Muscle of arm (tissue), 1 donor: ENCODE measurements at regions not wholly inside any gene's neighbourhood (a gene's known extent, or its start where the extent isn't known, plus 50 kb on each side); places are given as distances from the start of the nearest gene placed in this dataset.

Source experiments
- DNase-seq: peaks from one replicate; pipeline ENCODE4 v3.0.0-alpha.2; 2013

- no peak for DNase-seq
These were observed 181.5 kb downstream of the USP12 start for GRCh38 chr13:26989957-26990713.

GRCh38 chr13:26989261-26989956 is 182.2 kb downstream of the USP12 start:
- no peak for DNase-seq

GRCh38 chr13:26988059-26988769 is 183.4 kb downstream of the USP12 start:
- DNase-seq = no peak

- DNase-seq = no peak
These were observed 184.1 kb downstream of the USP12 start for GRCh38 chr13:26987486-26988013.

GRCh38 chr13:26985285-26985878 is 186.2 kb downstream of the USP12 start:
- peak; percentile 77 for DNase-seq

GRCh38 chr13:26984337-26984736 is 187.3 kb downstream of the USP12 start:
- DNase-seq = no peak

- DNase-seq = no peak
These were observed 187.9 kb downstream of the USP12 start for GRCh38 chr13:26983543-26984320.

- DNase-seq = no peak
These were observed 191.2 kb downstream of the USP12 start for GRCh38 chr13:26980099-26981031.

- DNase-seq = no peak
These were observed 192.3 kb downstream of the USP12 start for GRCh38 chr13:26979334-26979733.

- no peak for DNase-seq
These were observed 193.3 kb downstream of the USP12 start for GRCh38 chr13:26978081-26978860.

GRCh38 chr13:26977541-26977940 is 194.1 kb downstream of the USP12 start:
- DNase-seq = no peak

- no peak for DNase-seq
These were observed 195.3 kb downstream of the USP12 start for GRCh38 chr13:26976313-26976712.

- DNase-seq = no peak
These were observed 197.7 kb downstream of the USP12 start for GRCh38 chr13:26973946-26974345.

GRCh38 chr13:26973295-26973694 is 198.3 kb downstream of the USP12 start:
- no peak for DNase-seq

- DNase-seq = no peak
These were observed 199.4 kb downstream of the USP12 start for GRCh38 chr13:26971990-26972887.

- no peak for DNase-seq
These were observed 202.9 kb downstream of the USP12 start for GRCh38 chr13:26968431-26969341.
